LNCAP (cell line): ENCODE measurements at regions not wholly inside any gene's neighbourhood (a gene's known extent, or its start where the extent isn't known, plus 50 kb on each side); places are given as distances from the start of the nearest gene placed in this dataset.

Experiments used
- TF ChIP-seq, protein P1 (sequence below): fragments of 450-650 bp; IDR thresholded peaks from 2 replicates; pipeline ENCODE4 v1.5.1; 2017; ENCODE audit warnings: mild to moderate bottlenecking

DNA sequence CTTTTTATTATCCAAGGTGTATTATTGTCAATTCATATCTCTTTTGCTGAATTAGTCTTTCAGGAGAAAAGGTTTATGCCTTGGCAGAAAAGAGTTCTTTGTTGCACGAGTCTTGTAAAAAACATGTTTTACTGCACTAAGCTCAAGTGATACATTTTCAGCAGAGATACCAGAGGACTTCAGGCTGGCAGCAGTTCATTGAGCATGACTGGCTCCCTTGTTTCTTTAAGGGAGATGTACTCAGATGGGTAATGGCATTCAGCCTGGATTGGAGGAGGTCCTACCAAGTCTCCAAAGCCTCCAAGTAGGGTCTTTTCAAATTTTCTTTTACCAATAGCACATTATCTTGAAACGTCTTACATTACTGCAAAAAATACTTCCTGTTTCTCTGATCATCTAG, 400.1 kb downstream of the NSUN3 start:
- TF ChIP-seq, protein P1, sequence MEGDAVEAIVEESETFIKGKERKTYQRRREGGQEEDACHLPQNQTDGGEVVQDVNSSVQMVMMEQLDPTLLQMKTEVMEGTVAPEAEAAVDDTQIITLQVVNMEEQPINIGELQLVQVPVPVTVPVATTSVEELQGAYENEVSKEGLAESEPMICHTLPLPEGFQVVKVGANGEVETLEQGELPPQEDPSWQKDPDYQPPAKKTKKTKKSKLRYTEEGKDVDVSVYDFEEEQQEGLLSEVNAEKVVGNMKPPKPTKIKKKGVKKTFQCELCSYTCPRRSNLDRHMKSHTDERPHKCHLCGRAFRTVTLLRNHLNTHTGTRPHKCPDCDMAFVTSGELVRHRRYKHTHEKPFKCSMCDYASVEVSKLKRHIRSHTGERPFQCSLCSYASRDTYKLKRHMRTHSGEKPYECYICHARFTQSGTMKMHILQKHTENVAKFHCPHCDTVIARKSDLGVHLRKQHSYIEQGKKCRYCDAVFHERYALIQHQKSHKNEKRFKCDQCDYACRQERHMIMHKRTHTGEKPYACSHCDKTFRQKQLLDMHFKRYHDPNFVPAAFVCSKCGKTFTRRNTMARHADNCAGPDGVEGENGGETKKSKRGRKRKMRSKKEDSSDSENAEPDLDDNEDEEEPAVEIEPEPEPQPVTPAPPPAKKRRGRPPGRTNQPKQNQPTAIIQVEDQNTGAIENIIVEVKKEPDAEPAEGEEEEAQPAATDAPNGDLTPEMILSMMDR = no peak

DNA sequence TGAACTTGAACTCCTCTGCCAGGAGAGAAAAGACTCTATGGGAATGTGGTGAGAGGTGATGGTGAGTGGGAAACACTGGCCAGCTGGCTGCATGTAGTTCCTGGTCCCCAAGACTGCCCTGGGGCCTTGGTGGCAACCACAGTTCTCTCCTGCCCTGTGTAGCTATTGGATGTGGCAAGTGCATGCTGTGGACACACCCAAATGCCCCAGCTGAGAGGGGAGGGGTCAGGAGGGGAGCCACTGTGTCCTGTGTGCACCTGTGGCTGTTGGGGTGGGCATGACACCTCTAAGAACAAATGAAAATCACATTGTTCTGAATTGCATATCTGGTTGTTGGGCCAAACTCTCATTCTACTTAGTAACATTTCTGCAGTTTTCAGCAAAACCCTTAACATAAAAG, 409.6 kb downstream of the NSUN3 start:
- TF ChIP-seq, protein P1 = no peak

DNA sequence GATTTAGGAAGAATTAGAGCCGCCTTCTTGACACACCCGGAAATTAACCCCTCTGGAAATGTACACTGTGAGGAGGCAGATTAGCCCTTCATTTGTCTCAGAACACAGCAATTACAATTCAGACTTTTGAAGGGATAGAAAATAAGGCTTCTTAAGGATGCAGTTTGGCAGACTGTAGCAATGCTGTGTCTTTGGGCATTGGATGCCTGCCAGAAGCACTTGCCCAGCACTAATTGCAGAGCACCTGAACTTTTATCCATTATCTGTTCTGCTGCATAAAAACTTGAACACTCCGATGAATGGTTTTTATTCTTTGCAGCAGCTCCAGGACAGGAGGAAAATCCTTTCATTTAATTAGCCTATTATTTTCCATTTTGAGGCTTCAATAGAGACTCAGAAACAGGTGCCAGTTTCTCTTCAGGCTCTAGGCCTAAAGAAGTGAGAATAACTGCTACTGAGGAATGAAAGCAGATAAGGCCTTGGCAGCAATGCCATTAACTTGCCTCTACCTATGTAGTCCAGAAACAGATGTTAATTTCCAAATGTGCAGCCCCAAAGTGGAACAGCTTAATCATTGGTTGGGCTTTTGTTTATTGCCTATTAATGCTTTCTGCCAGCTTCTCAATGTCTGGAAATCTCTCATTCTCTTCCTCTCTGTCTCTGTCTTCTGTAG, 418.5 kb downstream of the NSUN3 start:
- TF ChIP-seq, protein P1 = no peak

DNA sequence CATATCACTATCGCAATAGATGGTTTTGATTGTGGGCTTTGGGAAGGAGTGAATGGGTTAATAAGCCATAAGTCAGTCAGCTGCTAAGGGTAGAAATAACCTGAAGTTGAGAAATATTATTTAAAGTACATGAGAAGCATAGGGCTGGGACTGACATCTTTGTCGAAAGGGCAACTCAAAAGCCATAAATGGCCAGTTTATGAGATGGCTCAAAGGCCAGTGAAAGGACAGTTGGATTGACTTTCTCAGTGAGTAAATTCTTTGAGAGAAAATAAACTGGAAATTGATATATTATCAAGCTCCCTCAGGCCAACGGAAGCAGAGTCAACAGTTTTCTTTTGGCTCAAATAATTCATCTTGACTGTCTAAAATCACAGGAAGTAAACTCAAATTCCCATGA, 419.8 kb downstream of the NSUN3 start:
- TF ChIP-seq, protein P1 = no peak

DNA sequence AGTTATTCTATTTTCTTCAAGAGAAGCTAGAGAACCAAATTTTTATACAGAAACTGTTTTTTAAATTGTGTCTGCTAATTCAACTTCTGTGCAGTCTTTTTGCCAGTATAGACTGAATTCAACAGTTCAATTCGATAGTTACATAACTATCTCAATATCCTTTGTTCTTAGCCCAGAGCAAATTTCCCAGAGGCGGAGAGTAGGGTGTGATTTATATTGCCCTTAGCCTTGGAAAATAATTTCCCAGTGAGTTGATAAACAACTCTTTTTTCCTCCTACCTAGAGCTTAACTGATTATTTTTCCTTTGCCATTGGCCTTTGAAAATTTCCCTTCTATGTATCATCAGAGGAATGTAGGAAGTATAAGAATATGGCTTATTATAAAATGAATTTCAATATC, 420.5 kb downstream of the NSUN3 start:
- TF ChIP-seq, protein P1 = no peak

DNA sequence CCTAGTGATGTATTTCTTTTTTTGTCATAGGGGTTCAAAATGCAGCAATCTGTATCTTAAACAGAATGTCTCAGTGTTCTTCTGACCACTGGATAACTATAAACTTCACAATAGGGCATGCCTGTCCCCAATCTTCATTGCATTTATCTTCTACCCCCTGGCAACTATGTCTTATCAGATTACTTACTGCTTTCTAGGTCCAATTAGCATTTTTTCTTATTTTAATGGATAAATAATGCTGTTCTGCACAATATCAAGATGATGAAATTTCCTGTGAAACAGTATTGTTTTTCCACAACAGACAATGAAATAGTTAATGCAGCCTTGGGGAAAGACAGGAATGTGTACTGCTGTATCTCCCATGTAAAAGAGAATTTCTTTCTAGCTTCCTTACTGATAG, 432.1 kb downstream of the NSUN3 start:
- TF ChIP-seq, protein P1 = no peak

DNA sequence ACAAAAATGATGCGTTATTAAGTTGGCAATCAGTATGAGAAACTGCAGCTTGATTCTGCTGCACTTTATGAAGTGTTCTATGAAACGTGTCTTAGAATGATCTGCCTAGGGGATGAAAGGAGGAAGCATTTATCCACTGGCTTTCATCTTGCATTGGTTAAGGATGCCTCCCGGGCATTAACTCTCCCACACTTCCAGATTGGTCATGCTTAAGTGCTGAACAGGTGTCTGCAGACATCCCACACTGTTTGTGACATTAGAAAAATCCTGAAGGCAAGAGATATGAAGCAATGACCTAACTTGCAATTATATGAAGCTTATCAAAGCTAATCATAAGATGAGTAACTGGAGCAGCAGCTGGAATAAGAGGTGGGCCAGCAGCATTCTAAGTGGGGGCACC, 437.3 kb downstream of the NSUN3 start:
- TF ChIP-seq, protein P1 = no peak

DNA sequence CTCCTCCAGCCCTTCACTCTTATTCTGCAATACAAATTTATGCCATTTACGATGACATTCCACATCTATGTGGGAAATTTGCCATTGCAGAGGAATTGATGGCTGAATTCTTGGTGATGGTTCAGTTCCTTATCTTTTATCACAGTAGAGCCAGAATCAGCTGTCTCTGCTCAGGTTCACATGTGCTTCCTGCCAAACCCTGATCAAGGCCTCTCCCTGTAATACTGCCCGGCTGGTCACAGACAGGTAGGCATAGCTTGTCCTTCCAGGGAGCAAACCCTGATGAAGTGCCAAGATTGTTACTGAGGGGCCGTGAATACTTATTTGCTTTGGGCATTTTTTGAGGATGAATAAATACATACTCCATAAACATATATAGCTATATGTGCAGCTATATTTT, 450.0 kb downstream of the NSUN3 start:
- TF ChIP-seq, protein P1 = no peak
